Heart right ventricle (tissue), 16 donors: ENCODE measurements at regions not wholly inside any gene's neighbourhood (a gene's known extent, or its start where the extent isn't known, plus 50 kb on each side); places are given as distances from the start of the nearest gene placed in this dataset.

ENCODE experiments used
- ATAC-seq, 8 donors: fragments of 200-7000 bp; cut with Tn5 transposase; one replicate each; pipeline ENCODE4 v1.9.1; 2020; ENCODE audit warnings: mild to moderate bottlenecking in 8 of 8, moderate library complexity in 8 of 8, moderate number of reproducible peaks in 1 of 8
- DNase-seq, 2 donors: peaks; one replicate each; pipeline ENCODE4 v3.0.0-alpha.2; 2020
- H3K27ac ChIP-seq, 10 donors: fragments of 200-600 bp; sonication (generic) in 2 of 10; one replicate each; pipeline versions ENCODE4 v1.5.0 to v1.8.0; 2020 to 2022; ENCODE audit warnings: mild to moderate bottlenecking in 3 of 10
- H3K27me3 ChIP-seq, 7 donors: fragments of 200-600 bp; one replicate each; pipeline ENCODE4 v1.8.0; 2021 to 2022; ENCODE audit warnings: mild to moderate bottlenecking in 2 of 7
- H3K36me3 ChIP-seq, 9 donors: fragments of 200-600 bp; sonication (generic) in 1 of 9; one replicate each; pipeline versions ENCODE4 v1.5.0 to v1.8.0; 2020 to 2022; ENCODE audit warnings: mild to moderate bottlenecking in 2 of 9
- H3K4me1 ChIP-seq, 9 donors: fragments of 200-600 bp; sonication (generic) in 1 of 9; one replicate each; pipeline versions ENCODE4 v1.5.0 to v1.8.0; 2020 to 2022; ENCODE audit warnings: mild to moderate bottlenecking in 4 of 9
- H3K4me3 ChIP-seq, 10 donors: fragments of 200-600 bp; sonication (generic) in 2 of 10; one replicate each; pipeline versions ENCODE4 v1.5.0 to v1.8.0; 2020 to 2022; ENCODE audit warnings: mild to moderate bottlenecking in 7 of 10, moderate library complexity in 2 of 10
- H3K9me3 ChIP-seq, 11 donors: fragments of 200-600 bp in 10 of 11; sonication (generic) in 2 of 11; one replicate each; pipeline versions ENCODE4 v1.5.0 to v1.8.0; 2013 to 2022; ENCODE audit warnings: mild to moderate bottlenecking in 2 of 11, control low read depth in 1 of 11, moderate library complexity in 1 of 11
- WGBS, 2 donors: extraction: QIAGEN DNeasy Blood & Tissue Kit; methylation state at CpG; one replicate each; pipeline ENCODE4 v1.1.7; 2013; ENCODE audit warnings: inconsistent platforms in 1 of 2; 5-methylcytosine and 5-hydroxymethylcytosine counted together
- intact Hi-C, 10 donors: fragments of 100-400 bp; cut with DNase I; formaldehyde crosslinking; loops; one replicate each; pipeline versions ENCODE4 v1.11.1 to v1.14.2; 2022
- TF ChIP-seq, protein P1 (sequence below), 9 donors: fragments of 200-600 bp; sonication (generic) in 2 of 9; IDR thresholded peaks; one replicate each; pipeline versions ENCODE4 v1.5.0 to v1.8.0; 2021 to 2022; ENCODE audit warnings: antibody characterized with exemption in 9 of 9, mild to moderate bottlenecking in 5 of 9, moderate library complexity in 1 of 9
- donor health status: Arrhythmogenic right ventricular cardiomyopathy.
- donor health status: ischemic (EF 13 %, LVEDD 7.1; RV severe dilation, severe dysfunction).
- donor health status: healthy with polysubstance abuse.
- donor health status: DM: no; HTN: yes; CAD: no.
- donor health status: DM: no; HTN: no; CAD: no.
- donor health status: ischemic (EF 25% LVEDD 6.9; RV normal size, moderate dysfunction).
- donor health status: ischemic (EF 25% LVEDD 5.7; RV mildly dilated, moderate dysfunction).
- donor health status: healthy.
- donor health status: DM: yes; HTN: yes; CAD: no.
- donor health status: Ischemic cardiomyopathy.
- donor health status: ischemic (EF 35%, LVEDD 5.7; RV mildly dilated, moderate dysfunction).
- donor health status: nonischemic (EF 11% LVEDD 7.7; RV severe dilation, severe dysfunction).
- donor health status: DM: yes; HTN: yes; CAD: no.
- donor health status: PGD.
- donor health status: ischemic (EF 29% LVEDD 5.4; RV normal size, mild dysfunction).
- donor health status: nonischemic (EF 23%, LVEDD 6.1; RV moderate dilation, normal function).

DNA sequence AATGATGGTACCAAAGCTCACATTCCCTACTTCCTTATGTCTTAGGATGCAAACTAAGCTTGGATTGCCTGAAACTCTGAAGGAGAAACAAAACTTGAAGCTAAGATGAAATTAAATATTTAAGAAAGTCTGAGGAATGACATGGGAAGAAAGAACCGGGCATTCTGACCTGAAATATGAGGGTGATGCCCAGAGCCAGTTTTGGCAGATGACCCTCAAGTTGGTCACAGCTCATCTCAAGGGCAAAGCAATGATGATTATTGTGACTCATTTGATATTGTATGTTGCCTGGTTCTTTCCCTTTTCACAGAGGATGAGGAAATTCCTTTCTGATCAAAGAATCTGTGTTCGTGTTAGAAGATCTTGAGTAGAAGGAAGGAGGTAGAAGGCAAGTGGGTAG is 96.0 kb upstream of the NHS start:
- no peaks in the 10 kb centered on the region for H3K4me1 ChIP-seq
- no peaks in the 10 kb centered on the region for H3K36me3 ChIP-seq
- no peak for ATAC-seq
- no peaks in the 10 kb centered on the region for H3K9me3 ChIP-seq
- no peak overlapping the region for H3K27ac ChIP-seq
- no peak overlapping the region for H3K4me3 ChIP-seq
- intact Hi-C loops, result no loop called here
- WGBS, 2 donors, result 78 to 88% methylated on average over 2 of the region's 2 CpGs
- no peak for DNase-seq
- H3K27me3 ChIP-seq, result peaks cover 0 to 7% (median 0%) of the 10 kb centered on the region in 7 donors
- TF ChIP-seq, protein P1, sequence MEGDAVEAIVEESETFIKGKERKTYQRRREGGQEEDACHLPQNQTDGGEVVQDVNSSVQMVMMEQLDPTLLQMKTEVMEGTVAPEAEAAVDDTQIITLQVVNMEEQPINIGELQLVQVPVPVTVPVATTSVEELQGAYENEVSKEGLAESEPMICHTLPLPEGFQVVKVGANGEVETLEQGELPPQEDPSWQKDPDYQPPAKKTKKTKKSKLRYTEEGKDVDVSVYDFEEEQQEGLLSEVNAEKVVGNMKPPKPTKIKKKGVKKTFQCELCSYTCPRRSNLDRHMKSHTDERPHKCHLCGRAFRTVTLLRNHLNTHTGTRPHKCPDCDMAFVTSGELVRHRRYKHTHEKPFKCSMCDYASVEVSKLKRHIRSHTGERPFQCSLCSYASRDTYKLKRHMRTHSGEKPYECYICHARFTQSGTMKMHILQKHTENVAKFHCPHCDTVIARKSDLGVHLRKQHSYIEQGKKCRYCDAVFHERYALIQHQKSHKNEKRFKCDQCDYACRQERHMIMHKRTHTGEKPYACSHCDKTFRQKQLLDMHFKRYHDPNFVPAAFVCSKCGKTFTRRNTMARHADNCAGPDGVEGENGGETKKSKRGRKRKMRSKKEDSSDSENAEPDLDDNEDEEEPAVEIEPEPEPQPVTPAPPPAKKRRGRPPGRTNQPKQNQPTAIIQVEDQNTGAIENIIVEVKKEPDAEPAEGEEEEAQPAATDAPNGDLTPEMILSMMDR (IDR thresholded peaks at IDR 0.05), result no peak

DNA sequence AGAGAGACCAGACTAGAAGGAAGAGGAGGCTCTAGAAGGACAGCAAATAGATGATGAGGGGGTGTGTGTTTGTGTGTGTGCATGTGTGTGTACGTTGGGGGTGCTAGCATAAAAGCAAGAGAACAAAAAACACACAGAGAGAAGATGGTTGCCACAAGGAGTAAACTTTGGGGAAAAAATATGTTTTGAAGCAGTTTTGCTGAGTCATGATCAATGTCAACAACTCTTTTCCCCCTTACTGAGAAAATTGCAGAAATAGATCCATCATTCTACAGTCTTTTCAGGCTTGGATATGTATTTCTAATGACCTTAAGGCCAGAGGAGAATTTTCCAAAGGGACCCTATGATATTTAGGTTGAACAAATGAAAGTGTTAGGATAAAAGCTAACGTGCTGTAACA is 89.0 kb upstream of the NHS start:
- ATAC-seq (no peak), DNase-seq (no peak)
- Histone ChIP-seq H3K36me3 (no peaks in the 10 kb centered on the region), H3K4me3 (no peak overlapping the region), H3K27ac (no peak overlapping the region), H3K4me1 (no peaks in the 10 kb centered on the region), H3K27me3 (peaks cover 0 to 5% (median 0%) of the 10 kb centered on the region in 7 donors), H3K9me3 (peaks cover 0 to 5% (median 0%) of the 10 kb centered on the region in 11 donors)
- intact Hi-C loops, result no loop called here
- TF ChIP-seq, protein P1 (IDR thresholded peaks at IDR 0.05), result no peak
- WGBS, 2 donors, result 78 to 89% methylated on average over 2 of the region's 2 CpGs

DNA sequence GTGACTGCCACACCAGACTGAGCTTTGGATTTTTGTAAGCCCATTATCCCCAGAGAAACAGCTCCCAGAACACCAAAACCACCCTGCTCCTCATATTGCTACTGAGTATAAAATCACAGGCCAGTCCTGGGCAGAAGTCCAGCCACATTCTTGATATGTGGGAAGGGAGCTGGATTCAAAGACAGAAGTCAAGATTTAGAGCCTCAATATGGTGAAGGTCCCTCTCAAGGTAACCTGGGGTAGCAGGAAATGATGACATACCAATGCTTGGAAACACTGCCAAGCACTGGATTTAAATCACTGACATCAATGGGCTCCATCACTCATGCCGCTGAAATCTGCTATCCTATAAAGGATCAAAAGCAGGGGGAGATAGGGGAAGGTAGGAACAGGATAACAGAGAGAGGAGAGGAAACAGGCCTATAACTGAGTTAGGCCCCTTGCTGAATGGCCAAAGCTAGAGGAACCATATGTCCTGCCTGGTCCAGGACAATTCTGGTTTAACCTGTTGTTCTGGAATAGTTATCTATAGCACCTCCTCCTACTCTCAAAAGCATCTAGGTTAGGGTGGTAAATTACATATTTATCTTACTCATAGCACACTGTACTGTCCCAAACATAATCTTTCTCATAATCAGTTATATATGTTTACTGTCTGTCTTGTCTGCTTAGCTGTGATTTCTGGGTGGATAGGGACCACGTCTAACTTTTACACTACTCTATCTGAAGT is 83.7 kb upstream of the NHS start:
- Histone ChIP-seq H3K27me3 (peaks cover 0 to 6% (median 0%) of the 10 kb centered on the region in 7 donors), H3K4me1 (no peaks in the 10 kb centered on the region), H3K27ac (no peak overlapping the region), H3K4me3 (no peak overlapping the region), H3K9me3 (peaks cover 0 to 5% (median 0%) of the 10 kb centered on the region in 11 donors), H3K36me3 (no peaks in the 10 kb centered on the region)
- TF ChIP-seq, protein P1 (IDR thresholded peaks at IDR 0.05), result no peak
- 54 to 62% methylated on average over 2 of the region's 2 CpGs for WGBS, 2 donors
- no peak for ATAC-seq
- intact Hi-C loops, result no loop called here
- no peak for DNase-seq

DNA sequence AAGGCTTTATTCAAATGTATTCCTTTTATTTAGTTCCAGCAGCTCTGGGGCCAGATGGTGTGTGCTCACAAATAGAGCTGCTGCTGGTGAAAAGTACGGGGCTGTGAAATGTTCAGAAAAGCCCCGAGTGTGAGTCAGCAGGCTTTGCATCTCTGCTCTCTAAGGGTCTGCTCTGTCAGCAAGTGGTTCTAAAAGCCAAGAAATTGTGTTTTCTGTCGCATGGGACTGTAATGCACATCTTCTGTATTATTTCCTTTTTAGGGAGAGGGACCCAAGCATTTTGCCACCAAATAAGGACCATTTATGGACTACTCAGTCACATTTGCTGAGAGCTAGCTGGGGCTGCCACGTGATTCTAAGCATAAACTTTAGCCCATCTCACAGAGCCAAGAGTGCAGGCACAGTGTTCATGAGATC is 82.9 kb upstream of the NHS start:
- DNase-seq, result no peak
- H3K4me1 ChIP-seq, result no peaks in the 10 kb centered on the region
- no peaks in the 10 kb centered on the region for H3K36me3 ChIP-seq
- H3K27ac ChIP-seq, result no peak overlapping the region
- 32 to 51% methylated on average over 4 of the region's 4 CpGs for WGBS, 2 donors
- TF ChIP-seq, protein P1 (IDR thresholded peaks at IDR 0.05), result no peak
- no peak for ATAC-seq
- H3K9me3 ChIP-seq, result peaks cover 0 to 5% (median 0%) of the 10 kb centered on the region in 11 donors
- H3K27me3 ChIP-seq, result peaks cover 0 to 6% (median 0%) of the 10 kb centered on the region in 7 donors
- H3K4me3 ChIP-seq, result no peak overlapping the region
- intact Hi-C loops, result no loop called here
